NCI-H1417 treated with DMSO at 0.1 percent for 48 hours (cell line): ENCODE measurements at regions not wholly inside any gene's neighbourhood (a gene's known extent, or its start where the extent isn't known, plus 50 kb on each side); places are given as distances from the start of the nearest gene placed in this dataset.

Source experiments
- DNase-seq: peaks from one replicate; lab custom pipeline; 2025; lab: John Stamatoyannopoulos, UW

GRCh38 chr12:67590149-67590790 lies 58.3 kb upstream of the DYRK2 start:
- no peak for DNase-seq

GRCh38 chr12:67592228-67593011 lies 56.1 kb upstream of the DYRK2 start:
- no peak for DNase-seq

GRCh38 chr12:67593041-67593440 lies 55.5 kb upstream of the DYRK2 start:
- DNase-seq, result no peak

GRCh38 chr12:67593461-67594330 lies 54.8 kb upstream of the DYRK2 start:
- no peak for DNase-seq

GRCh38 chr12:67594888-67595287 lies 53.7 kb upstream of the DYRK2 start:
- no peak for DNase-seq

- DNase-seq, result no peak
These were observed 53.2 kb upstream of the DYRK2 start for GRCh38 chr12:67595365-67595764.

- no peak for DNase-seq
These were observed 49.9 kb upstream of the DYRK2 start for GRCh38 chr12:67598598-67598997.
